Caco-2 (cell line): ENCODE measurements at regions not wholly inside any gene's neighbourhood (a gene's known extent, or its start where the extent isn't known, plus 50 kb on each side); places are given as distances from the start of the nearest gene placed in this dataset.

Experiments
- BruUV-seq: library from RNA; stranded (reverse); fragments of 400-500 nt; replicated peaks from 2 replicates; lab custom pipeline; 2021; lab: Mats Ljungman, UMichigan
- CTCF ChIA-PET: fragments of 300-600 bp; sonication (Branson Sonifier 250); formaldehyde crosslinking; loops from one replicate; lab custom pipeline; 2022; ENCODE audit warnings: antibody characterized with exemption; lab: Charles Lee
- POLR2A ChIA-PET: fragments of 300-600 bp; sonication (Branson Sonifier 250); formaldehyde crosslinking; loops from one replicate; lab custom pipeline; 2022; ENCODE audit warnings: antibody characterized with exemption; lab: Charles Lee
- DNase-seq, 2 experiments: peaks; one replicate each; pipeline versions ENCODE4 v3.0.0 to v3.0.0-alpha.2; 2020 to 2022
- H3K27me3 ChIP-seq: replicated peaks from 2 replicates; pipeline ENCODE4 v1.6.0; 2011; ENCODE audit warnings: low read length; ENCODE audit not compliant: control insufficient read depth, insufficient read depth
- H3K36me3 ChIP-seq: 2 replicates; pipeline ENCODE4 v1.5.1; 2011; ENCODE audit warnings: low read length; ENCODE audit not compliant: control insufficient read depth, insufficient read depth
- H3K4me1 ChIP-seq: fragments of 250-450 bp; sonication (Bioruptor Pico); 2 replicates; pipeline ENCODE4 v1.5.1; 2020; ENCODE audit warnings: mild to moderate bottlenecking
- H3K4me3 ChIP-seq: 2 replicates; pipeline ENCODE4 v1.5.1; 2011; ENCODE audit warnings: low read depth, mild to moderate bottlenecking, control low read depth, low read length
- H3K9me3 ChIP-seq: fragments of 250-450 bp; sonication (Bioruptor Pico); 2 replicates; pipeline ENCODE4 v1.5.1; 2020; ENCODE audit warnings: mild to moderate bottlenecking, moderate library complexity
- H3K27ac Mint-ChIP-seq: one replicate; pipeline ENCODE4 v1.8.0; 2022; ENCODE audit warnings: mixed read lengths; ENCODE audit not compliant: unreplicated experiment
- H3K27me3 Mint-ChIP-seq: one replicate; pipeline ENCODE4 v1.8.0; 2022; ENCODE audit warnings: mixed read lengths; ENCODE audit not compliant: insufficient read depth, unreplicated experiment
- H3K36me3 Mint-ChIP-seq: one replicate; pipeline ENCODE4 v1.8.0; 2022; ENCODE audit warnings: mild to moderate bottlenecking, mixed read lengths; ENCODE audit not compliant: insufficient read depth, unreplicated experiment
- H3K4me1 Mint-ChIP-seq: one replicate; pipeline ENCODE4 v1.8.0; 2022; ENCODE audit warnings: low read depth, mixed read lengths; ENCODE audit not compliant: unreplicated experiment
- H3K4me3 Mint-ChIP-seq: one replicate; pipeline ENCODE4 v1.8.0; 2022; ENCODE audit warnings: mild to moderate bottlenecking, moderate library complexity, mixed read lengths; ENCODE audit not compliant: unreplicated experiment
- H3K9me3 Mint-ChIP-seq: one replicate; pipeline ENCODE4 v1.8.0; 2022; ENCODE audit warnings: mixed read lengths; ENCODE audit not compliant: unreplicated experiment
- intact Hi-C: fragments of 100-400 bp; cut with micrococcal nuclease; formaldehyde crosslinking; loops from one replicate; pipeline ENCODE4 v1.10.0; 2022; ENCODE audit not compliant: unreplicated experiment
- TF ChIP-seq, protein P1 (sequence below), 2 experiments: fragments of 200-600 bp in 1 of 2; IDR thresholded peaks; 1 replicate in 1 of 2; 2 replicates in 1 of 2; pipeline versions ENCODE4 v1.5.1 to v1.8.0; 2011 to 2022; ENCODE audit warnings: antibody characterized with exemption in 1 of 2, control low read depth in 1 of 2, inconsistent platforms in 1 of 2, low read depth in 1 of 2, low read length in 1 of 2, mild to moderate bottlenecking in 1 of 2, moderate library complexity in 1 of 2; ENCODE audit not compliant: insufficient read depth in 1 of 2, severe bottlenecking in 1 of 2, unreplicated experiment in 1 of 2

GRCh38 chr12:118846416-118846815, 134.9 kb upstream of the SRRM4 start:
- no peaks in the 10 kb centered on the region for H3K27me3 ChIP-seq
- TF ChIP-seq, protein P1, sequence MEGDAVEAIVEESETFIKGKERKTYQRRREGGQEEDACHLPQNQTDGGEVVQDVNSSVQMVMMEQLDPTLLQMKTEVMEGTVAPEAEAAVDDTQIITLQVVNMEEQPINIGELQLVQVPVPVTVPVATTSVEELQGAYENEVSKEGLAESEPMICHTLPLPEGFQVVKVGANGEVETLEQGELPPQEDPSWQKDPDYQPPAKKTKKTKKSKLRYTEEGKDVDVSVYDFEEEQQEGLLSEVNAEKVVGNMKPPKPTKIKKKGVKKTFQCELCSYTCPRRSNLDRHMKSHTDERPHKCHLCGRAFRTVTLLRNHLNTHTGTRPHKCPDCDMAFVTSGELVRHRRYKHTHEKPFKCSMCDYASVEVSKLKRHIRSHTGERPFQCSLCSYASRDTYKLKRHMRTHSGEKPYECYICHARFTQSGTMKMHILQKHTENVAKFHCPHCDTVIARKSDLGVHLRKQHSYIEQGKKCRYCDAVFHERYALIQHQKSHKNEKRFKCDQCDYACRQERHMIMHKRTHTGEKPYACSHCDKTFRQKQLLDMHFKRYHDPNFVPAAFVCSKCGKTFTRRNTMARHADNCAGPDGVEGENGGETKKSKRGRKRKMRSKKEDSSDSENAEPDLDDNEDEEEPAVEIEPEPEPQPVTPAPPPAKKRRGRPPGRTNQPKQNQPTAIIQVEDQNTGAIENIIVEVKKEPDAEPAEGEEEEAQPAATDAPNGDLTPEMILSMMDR (IDR thresholded peaks at IDR 0.05; ENCODE audit: insufficient read depth in 1 of 2, low read depth in 1 of 2, low read length in 1 of 2, severe bottlenecking in 1 of 2, unreplicated experiment in 1 of 2), result no peak
- BruUV-seq, result no TSS peak
- no peaks in the 10 kb centered on the region for H3K9me3 ChIP-seq
- H3K9me3 Mint-ChIP-seq, result no peaks in the 10 kb centered on the region
- POLR2A ChIA-PET, result no interaction called here
- H3K4me1 Mint-ChIP-seq, result no peaks in the 10 kb centered on the region
- no peak overlapping the region for H3K4me3 Mint-ChIP-seq
- no peaks in the 10 kb centered on the region for H3K4me1 ChIP-seq
- no peak overlapping the region for H3K27ac Mint-ChIP-seq
- CTCF ChIA-PET, result no interaction called here
- H3K4me3 ChIP-seq, result no peak overlapping the region
- peaks cover 4% of the 10 kb centered on the region for H3K27me3 Mint-ChIP-seq
- no peaks in the 10 kb centered on the region for H3K36me3 ChIP-seq
- H3K36me3 Mint-ChIP-seq, result no peaks in the 10 kb centered on the region
- no peak for DNase-seq
- intact Hi-C loops, result no loop called here

DNA sequence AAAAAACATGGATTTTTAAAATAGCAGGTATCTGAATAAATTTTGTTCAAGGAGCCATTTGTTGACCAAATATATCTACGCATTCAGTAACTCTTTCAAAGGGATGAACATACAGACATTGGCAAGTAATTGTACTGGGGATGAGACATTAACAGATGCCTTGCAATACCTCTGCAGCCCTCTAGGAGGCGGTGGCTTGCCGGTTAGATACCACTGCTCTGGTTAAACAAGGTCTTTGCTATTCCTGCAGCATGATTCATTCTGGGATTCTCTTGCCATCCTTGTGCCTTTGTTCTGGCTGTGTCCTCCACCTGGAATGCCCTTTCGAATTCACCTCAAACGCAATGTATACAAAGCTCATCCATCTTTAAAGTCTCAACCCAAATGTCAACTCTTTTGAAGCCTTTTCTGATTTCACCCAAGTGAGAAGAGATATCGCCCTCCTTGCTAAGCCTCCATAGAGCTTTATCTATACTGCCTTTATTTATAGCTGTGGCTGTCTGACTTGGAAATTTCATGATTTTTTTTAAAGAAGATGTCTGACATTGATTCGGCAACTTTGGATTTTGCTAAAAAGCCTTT, 131.0 kb upstream of the SRRM4 start:
- POLR2A ChIA-PET, result no interaction called here
- Mint-ChIP-seq H3K27me3 (peaks cover 15% of the 10 kb centered on the region), H3K27ac (no peak overlapping the region), H3K4me1 (no peaks in the 10 kb centered on the region), H3K36me3 (peaks cover 4% of the 10 kb centered on the region), H3K4me3 (no peak overlapping the region), H3K9me3 (no peaks in the 10 kb centered on the region)
- H3K4me1 ChIP-seq, result no peaks in the 10 kb centered on the region
- no peak overlapping the region for H3K4me3 ChIP-seq
- DNase-seq, result peak; percentile 27 to 38
- intact Hi-C loops, result no loop called here
- H3K36me3 ChIP-seq, result no peaks in the 10 kb centered on the region
- no peaks in the 10 kb centered on the region for H3K9me3 ChIP-seq
- TF ChIP-seq, protein P1 (IDR thresholded peaks at IDR 0.05; ENCODE audit: insufficient read depth in 1 of 2, low read depth in 1 of 2, low read length in 1 of 2, severe bottlenecking in 1 of 2, unreplicated experiment in 1 of 2), result peak; percentile 56 to 59
- H3K27me3 ChIP-seq, result no peaks in the 10 kb centered on the region
- CTCF ChIA-PET, result no interaction called here
- BruUV-seq, result no TSS peak

DNA sequence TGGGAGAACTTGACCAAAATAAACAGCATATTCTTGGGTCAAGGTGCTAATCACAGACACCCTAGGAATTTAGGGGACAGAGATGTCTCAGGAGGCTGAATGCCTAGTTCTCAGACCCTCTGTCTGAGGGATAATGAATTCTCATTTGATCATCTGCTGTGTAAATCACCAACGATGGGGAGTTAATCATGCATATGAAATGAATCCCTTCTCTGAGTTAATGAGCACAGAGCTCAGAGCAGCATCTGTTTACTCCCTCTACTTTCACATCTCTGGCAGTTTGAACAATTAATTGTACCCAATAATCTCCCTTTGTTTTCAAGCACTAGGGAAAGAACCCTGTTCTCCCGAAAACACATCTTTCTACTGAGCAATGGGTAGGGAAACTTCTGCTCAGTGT, 129.4 kb upstream of the SRRM4 start:
- no peaks in the 10 kb centered on the region for H3K27me3 ChIP-seq
- intact Hi-C loops, result no loop called here
- no peaks in the 10 kb centered on the region for H3K4me1 ChIP-seq
- no peaks in the 10 kb centered on the region for H3K9me3 Mint-ChIP-seq
- ChIA-PET CTCF (no interaction called here), POLR2A (no interaction called here)
- no peak overlapping the region for H3K4me3 Mint-ChIP-seq
- TF ChIP-seq, protein P1 (IDR thresholded peaks at IDR 0.05; ENCODE audit: insufficient read depth in 1 of 2, low read depth in 1 of 2, low read length in 1 of 2, severe bottlenecking in 1 of 2, unreplicated experiment in 1 of 2), result no peak
- H3K4me1 Mint-ChIP-seq, result no peaks in the 10 kb centered on the region
- H3K36me3 Mint-ChIP-seq, result peaks cover 4% of the 10 kb centered on the region
- no peaks in the 10 kb centered on the region for H3K36me3 ChIP-seq
- H3K27ac Mint-ChIP-seq, result no peak overlapping the region
- no peak overlapping the region for H3K4me3 ChIP-seq
- DNase-seq, result no peak
- BruUV-seq, result no TSS peak
- H3K9me3 ChIP-seq, result no peaks in the 10 kb centered on the region
- H3K27me3 Mint-ChIP-seq, result peaks cover 15% of the 10 kb centered on the region
